H9 (cell line): ENCODE measurements at regions not wholly inside any gene's neighbourhood (a gene's known extent, or its start where the extent isn't known, plus 50 kb on each side); places are given as distances from the start of the nearest gene placed in this dataset.

Source experiments
- DNase-seq: peaks from one replicate; pipeline ENCODE4 v3.0.0-alpha.2; 2017
- H2AFZ ChIP-seq: one replicate; pipeline ENCODE4 v1.6.1; 2013; ENCODE audit warnings: mild to moderate bottlenecking, low read length, control low read depth, moderate library complexity
- H2AK5ac ChIP-seq: 2 replicates; pipeline ENCODE4 v1.6.1; 2013; ENCODE audit warnings: low read length, control low read depth, mixed read lengths; ENCODE audit not compliant: insufficient read length
- H2BK120ac ChIP-seq: one replicate; pipeline ENCODE4 v1.6.1; 2013; ENCODE audit warnings: low read depth, mild to moderate bottlenecking, low read length, control low read depth, inconsistent platforms; ENCODE audit not compliant: poor library complexity, severe bottlenecking
- H2BK12ac ChIP-seq: 2 replicates; pipeline ENCODE4 v1.6.1; 2013; ENCODE audit warnings: low read length, control low read depth, mixed read lengths, low read depth; ENCODE audit not compliant: insufficient read length
- H2BK15ac ChIP-seq: 2 replicates; pipeline ENCODE4 v1.6.1; 2013; ENCODE audit warnings: low read depth, low read length, control low read depth
- H2BK20ac ChIP-seq: one replicate; pipeline ENCODE4 v1.6.1; 2013; ENCODE audit warnings: low read depth, mild to moderate bottlenecking, low read length, control low read depth, inconsistent platforms; ENCODE audit not compliant: poor library complexity, severe bottlenecking
- H2BK5ac ChIP-seq: 2 replicates; pipeline ENCODE4 v1.6.1; 2013; ENCODE audit warnings: low read length, control low read depth, mixed read lengths; ENCODE audit not compliant: insufficient read length
- H3K14ac ChIP-seq: 2 replicates; pipeline ENCODE4 v1.6.1; 2013; ENCODE audit warnings: low read length, control low read depth; ENCODE audit not compliant: insufficient read depth
- H3K18ac ChIP-seq: 2 replicates; pipeline ENCODE4 v1.6.1; 2013; ENCODE audit warnings: low read depth, mild to moderate bottlenecking, mixed read lengths, low read length, control low read depth; ENCODE audit not compliant: insufficient read length
- H3K23ac ChIP-seq: 2 replicates; pipeline ENCODE4 v1.6.1; 2013; ENCODE audit warnings: low read length, control low read depth, mixed read lengths, low read depth; ENCODE audit not compliant: insufficient read length
- H3K23me2 ChIP-seq: 2 replicates; pipeline ENCODE4 v1.6.1; 2013; ENCODE audit warnings: low read depth, mild to moderate bottlenecking, mixed read lengths, low read length, control low read depth; ENCODE audit not compliant: insufficient read length, poor library complexity, severe bottlenecking
- H3K27ac ChIP-seq: 2 replicates; pipeline ENCODE4 v1.5.1; 2013; ENCODE audit warnings: low read length, control low read depth, mixed read lengths, low read depth; ENCODE audit not compliant: insufficient read length
- H3K27me3 ChIP-seq: 2 replicates; pipeline ENCODE4 v1.6.1; 2013; ENCODE audit warnings: low read length, control low read depth, inconsistent platforms; ENCODE audit not compliant: insufficient read depth
- H3K4ac ChIP-seq: 2 replicates; pipeline ENCODE4 v1.6.1; 2013; ENCODE audit warnings: low read depth, mild to moderate bottlenecking, control low read depth, inconsistent platforms, low read length, moderate library complexity
- H3K4me1 ChIP-seq: 2 replicates; pipeline ENCODE4 v1.6.1; 2013; ENCODE audit warnings: low read length, control low read depth, inconsistent platforms; ENCODE audit not compliant: insufficient read depth
- H3K4me2 ChIP-seq: 2 replicates; pipeline ENCODE4 v1.6.1; 2013; ENCODE audit warnings: low read length, control low read depth, mixed read lengths; ENCODE audit not compliant: insufficient read length, insufficient read depth
- H3K56ac ChIP-seq: 2 replicates; pipeline ENCODE4 v1.6.1; 2013; ENCODE audit warnings: low read depth, mild to moderate bottlenecking, mixed read lengths, low read length, control low read depth; ENCODE audit not compliant: insufficient read length
- H3K79me1 ChIP-seq: 2 replicates; pipeline ENCODE4 v1.6.1; 2013; ENCODE audit warnings: low read depth, mild to moderate bottlenecking, moderate library complexity, low read length, control low read depth, inconsistent platforms; ENCODE audit not compliant: insufficient read depth, poor library complexity, severe bottlenecking
- H3K79me2 ChIP-seq: 2 replicates; pipeline ENCODE4 v1.6.1; 2013; ENCODE audit warnings: low read length, control low read depth, inconsistent platforms; ENCODE audit not compliant: insufficient read depth
- H3K9ac ChIP-seq: 2 replicates; pipeline ENCODE4 v1.6.1; 2013; ENCODE audit warnings: low read length, control low read depth, mixed read lengths; ENCODE audit not compliant: insufficient read length; ENCODE audit errors: extremely low read depth
- H3K9me3 ChIP-seq: one replicate; pipeline ENCODE4 v1.6.1; 2013; ENCODE audit warnings: low read depth, low read length, inconsistent platforms; ENCODE audit not compliant: control insufficient read depth
- H3T11ph ChIP-seq: one replicate; pipeline ENCODE4 v1.6.1; 2013; ENCODE audit warnings: mild to moderate bottlenecking, low read length, control low read depth, inconsistent platforms
- H4K20me1 ChIP-seq: one replicate; pipeline ENCODE4 v1.6.1; 2013; ENCODE audit not compliant: control insufficient read depth, insufficient read length, insufficient read depth
- H4K5ac ChIP-seq: 2 replicates; pipeline ENCODE4 v1.6.1; 2013; ENCODE audit warnings: low read depth, mild to moderate bottlenecking, mixed read lengths, low read length, control low read depth; ENCODE audit not compliant: insufficient read length
- H4K8ac ChIP-seq: replicated peaks from 2 replicates; pipeline ENCODE4 v1.6.1; 2013; ENCODE audit warnings: low read length, control low read depth, mixed read lengths, low read depth; ENCODE audit not compliant: insufficient read length
- H4K91ac ChIP-seq: 2 replicates; pipeline ENCODE4 v1.6.1; 2013; ENCODE audit warnings: low read depth, mild to moderate bottlenecking, moderate library complexity, mixed read lengths, low read length, control low read depth; ENCODE audit not compliant: insufficient read length
- H3K27ac Mint-ChIP-seq, 3 experiments: 2 replicates in 2 of 3; 3 replicates in 1 of 3; pipeline ENCODE4 v1.8.0; 2020 to 2021; ENCODE audit warnings: mixed read lengths in 3 of 3, mild to moderate bottlenecking in 1 of 3, moderate library complexity in 1 of 3
- H3K27me3 Mint-ChIP-seq: 2 replicates; pipeline ENCODE4 v1.8.0; 2021; ENCODE audit warnings: low read depth, mild to moderate bottlenecking, moderate library complexity, mixed read lengths
- H3K36me3 Mint-ChIP-seq, 3 experiments: 2 replicates in 2 of 3; 3 replicates in 1 of 3; pipeline ENCODE4 v1.8.0; 2020 to 2021; ENCODE audit warnings: low read depth in 3 of 3, mixed read lengths in 3 of 3; ENCODE audit not compliant: insufficient read depth in 1 of 3
- H3K4me1 Mint-ChIP-seq, 2 experiments: 2 replicates each; pipeline ENCODE4 v1.8.0; 2020; ENCODE audit warnings: mixed read lengths in 2 of 2
- H3K4me3 Mint-ChIP-seq, 2 experiments: 2 replicates in 1 of 2; 3 replicates in 1 of 2; pipeline ENCODE4 v1.8.0; 2020 to 2021; ENCODE audit warnings: mild to moderate bottlenecking in 2 of 2, mixed read lengths in 2 of 2, moderate library complexity in 1 of 2
- H3K9me3 Mint-ChIP-seq, 2 experiments: 2 replicates in 1 of 2; 3 replicates in 1 of 2; pipeline ENCODE4 v1.8.0; 2020; ENCODE audit warnings: mild to moderate bottlenecking in 2 of 2, mixed read lengths in 2 of 2, moderate library complexity in 1 of 2
- WGBS: extraction: QIAGEN DNeasy Blood & Tissue Kit; methylation state at CpG from one replicate; pipeline ENCODE4 v1.1.7; 2013; ENCODE audit warnings: missing lambda C conversion rate, low lambda C conversion rate, mixed read lengths; ENCODE audit not compliant: insufficient read length; ENCODE audit errors: extremely low coverage; 5-methylcytosine and 5-hydroxymethylcytosine counted together
- TF ChIP-seq, protein P1 (sequence below): fragments of 200-600 bp; sonication (generic); conservative IDR thresholded peaks from 3 replicates; pipeline ENCODE4 v1.8.0; 2021; ENCODE audit warnings: antibody characterized with exemption, mild to moderate bottlenecking

DNA sequence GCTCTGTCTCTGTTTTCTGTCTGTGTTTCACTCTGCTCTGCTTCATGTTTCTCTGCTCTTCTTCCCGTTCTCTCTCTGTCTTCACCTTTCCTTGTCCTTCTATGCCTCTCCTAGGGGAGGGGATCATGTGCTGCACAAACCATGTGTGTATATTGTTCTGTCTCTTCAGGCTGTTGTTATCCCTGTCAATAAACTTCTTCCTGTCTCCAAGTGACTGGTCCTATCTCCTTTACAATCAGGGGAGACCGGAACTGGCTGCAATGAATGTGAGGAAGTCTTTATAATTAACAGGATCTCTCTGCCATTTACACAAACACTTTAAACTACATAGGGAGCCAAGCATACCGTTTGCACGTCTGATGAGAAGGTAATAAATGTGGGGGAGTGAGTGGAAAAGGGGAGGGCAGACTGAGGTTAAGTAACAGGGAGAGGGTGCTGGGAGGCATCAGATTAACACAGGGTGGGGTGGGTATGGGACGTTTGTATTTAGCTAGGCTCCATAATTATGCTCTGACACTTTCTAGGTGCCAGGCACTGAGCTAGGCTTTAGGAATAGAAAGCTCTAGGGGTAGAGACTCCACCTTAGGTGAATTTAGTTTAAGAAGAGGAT lies 626.1 kb downstream of the DHX35 start:
- H3K79me2 ChIP-seq = no peaks in the 10 kb centered on the region
- H2BK12ac ChIP-seq = no peak overlapping the region
- TF ChIP-seq, protein P1, sequence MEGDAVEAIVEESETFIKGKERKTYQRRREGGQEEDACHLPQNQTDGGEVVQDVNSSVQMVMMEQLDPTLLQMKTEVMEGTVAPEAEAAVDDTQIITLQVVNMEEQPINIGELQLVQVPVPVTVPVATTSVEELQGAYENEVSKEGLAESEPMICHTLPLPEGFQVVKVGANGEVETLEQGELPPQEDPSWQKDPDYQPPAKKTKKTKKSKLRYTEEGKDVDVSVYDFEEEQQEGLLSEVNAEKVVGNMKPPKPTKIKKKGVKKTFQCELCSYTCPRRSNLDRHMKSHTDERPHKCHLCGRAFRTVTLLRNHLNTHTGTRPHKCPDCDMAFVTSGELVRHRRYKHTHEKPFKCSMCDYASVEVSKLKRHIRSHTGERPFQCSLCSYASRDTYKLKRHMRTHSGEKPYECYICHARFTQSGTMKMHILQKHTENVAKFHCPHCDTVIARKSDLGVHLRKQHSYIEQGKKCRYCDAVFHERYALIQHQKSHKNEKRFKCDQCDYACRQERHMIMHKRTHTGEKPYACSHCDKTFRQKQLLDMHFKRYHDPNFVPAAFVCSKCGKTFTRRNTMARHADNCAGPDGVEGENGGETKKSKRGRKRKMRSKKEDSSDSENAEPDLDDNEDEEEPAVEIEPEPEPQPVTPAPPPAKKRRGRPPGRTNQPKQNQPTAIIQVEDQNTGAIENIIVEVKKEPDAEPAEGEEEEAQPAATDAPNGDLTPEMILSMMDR = no peak
- H3K4me3 Mint-ChIP-seq = no peak overlapping the region
- no peaks in the 10 kb centered on the region for H4K20me1 ChIP-seq
- H2BK5ac ChIP-seq = no peak overlapping the region
- no peaks in the 10 kb centered on the region for H3K9me3 ChIP-seq
- no peak overlapping the region for H3K14ac ChIP-seq
- no peak overlapping the region for H3T11ph ChIP-seq
- no peak overlapping the region for H3K23ac ChIP-seq
- H3K4me2 ChIP-seq = no peak overlapping the region
- no peak overlapping the region for H3K9ac ChIP-seq
- no peak overlapping the region for H2BK20ac ChIP-seq
- H3K4ac ChIP-seq = no peak overlapping the region
- no peak for DNase-seq
- H2AFZ ChIP-seq = no peak overlapping the region
- no peaks in the 10 kb centered on the region for H3K23me2 ChIP-seq
- H3K27ac ChIP-seq = no peak overlapping the region
- no CpG with 5 or more reads among the region's 5 CpGs for WGBS
- no peak overlapping the region for H2BK15ac ChIP-seq
- peaks cover 4% of the 10 kb centered on the region for H3K27me3 Mint-ChIP-seq
- H4K5ac ChIP-seq = no peak overlapping the region
- H3K36me3 Mint-ChIP-seq = no peaks in the 10 kb centered on the region
- no peaks in the 10 kb centered on the region for H3K27me3 ChIP-seq
- H3K9me3 Mint-ChIP-seq = peaks cover 4 to 6% of the 10 kb centered on the region in 2 experiments; a peak in 4 of 5 replicates
- H3K4me1 ChIP-seq = no peaks in the 10 kb centered on the region
- H4K8ac ChIP-seq = no peak overlapping the region
- H3K79me1 ChIP-seq = no peaks in the 10 kb centered on the region
- no peak overlapping the region for H2BK120ac ChIP-seq
- H3K56ac ChIP-seq = no peak overlapping the region
- no peak overlapping the region for H3K18ac ChIP-seq
- no peak overlapping the region for H3K27ac Mint-ChIP-seq
- no peak overlapping the region for H4K91ac ChIP-seq
- no peak overlapping the region for H2AK5ac ChIP-seq
- H3K4me1 Mint-ChIP-seq = no peaks in the 10 kb centered on the region
